H9 (cell line): ENCODE measurements at regions not wholly inside any gene's neighbourhood (a gene's known extent, or its start where the extent isn't known, plus 50 kb on each side); places are given as distances from the start of the nearest gene placed in this dataset.

Experiments used
- DNase-seq: peaks from one replicate; pipeline ENCODE4 v3.0.0-alpha.2; 2017
- H2AFZ ChIP-seq: one replicate; pipeline ENCODE4 v1.6.1; 2013; ENCODE audit warnings: mild to moderate bottlenecking, low read length, control low read depth, moderate library complexity
- H2AK5ac ChIP-seq: 2 replicates; pipeline ENCODE4 v1.6.1; 2013; ENCODE audit warnings: low read length, control low read depth, mixed read lengths; ENCODE audit not compliant: insufficient read length
- H2BK120ac ChIP-seq: one replicate; pipeline ENCODE4 v1.6.1; 2013; ENCODE audit warnings: low read depth, mild to moderate bottlenecking, low read length, control low read depth, inconsistent platforms; ENCODE audit not compliant: poor library complexity, severe bottlenecking
- H2BK12ac ChIP-seq: 2 replicates; pipeline ENCODE4 v1.6.1; 2013; ENCODE audit warnings: low read length, control low read depth, mixed read lengths, low read depth; ENCODE audit not compliant: insufficient read length
- H2BK15ac ChIP-seq: 2 replicates; pipeline ENCODE4 v1.6.1; 2013; ENCODE audit warnings: low read depth, low read length, control low read depth
- H2BK20ac ChIP-seq: one replicate; pipeline ENCODE4 v1.6.1; 2013; ENCODE audit warnings: low read depth, mild to moderate bottlenecking, low read length, control low read depth, inconsistent platforms; ENCODE audit not compliant: poor library complexity, severe bottlenecking
- H2BK5ac ChIP-seq: 2 replicates; pipeline ENCODE4 v1.6.1; 2013; ENCODE audit warnings: low read length, control low read depth, mixed read lengths; ENCODE audit not compliant: insufficient read length
- H3K14ac ChIP-seq: 2 replicates; pipeline ENCODE4 v1.6.1; 2013; ENCODE audit warnings: low read length, control low read depth; ENCODE audit not compliant: insufficient read depth
- H3K18ac ChIP-seq: 2 replicates; pipeline ENCODE4 v1.6.1; 2013; ENCODE audit warnings: low read depth, mild to moderate bottlenecking, mixed read lengths, low read length, control low read depth; ENCODE audit not compliant: insufficient read length
- H3K23ac ChIP-seq: 2 replicates; pipeline ENCODE4 v1.6.1; 2013; ENCODE audit warnings: low read length, control low read depth, mixed read lengths, low read depth; ENCODE audit not compliant: insufficient read length
- H3K23me2 ChIP-seq: 2 replicates; pipeline ENCODE4 v1.6.1; 2013; ENCODE audit warnings: low read depth, mild to moderate bottlenecking, mixed read lengths, low read length, control low read depth; ENCODE audit not compliant: insufficient read length, poor library complexity, severe bottlenecking
- H3K27ac ChIP-seq: 2 replicates; pipeline ENCODE4 v1.5.1; 2013; ENCODE audit warnings: low read length, control low read depth, mixed read lengths, low read depth; ENCODE audit not compliant: insufficient read length
- H3K27me3 ChIP-seq: 2 replicates; pipeline ENCODE4 v1.6.1; 2013; ENCODE audit warnings: low read length, control low read depth, inconsistent platforms; ENCODE audit not compliant: insufficient read depth
- H3K4ac ChIP-seq: 2 replicates; pipeline ENCODE4 v1.6.1; 2013; ENCODE audit warnings: low read depth, mild to moderate bottlenecking, control low read depth, inconsistent platforms, low read length, moderate library complexity
- H3K4me1 ChIP-seq: 2 replicates; pipeline ENCODE4 v1.6.1; 2013; ENCODE audit warnings: low read length, control low read depth, inconsistent platforms; ENCODE audit not compliant: insufficient read depth
- H3K4me2 ChIP-seq: 2 replicates; pipeline ENCODE4 v1.6.1; 2013; ENCODE audit warnings: low read length, control low read depth, mixed read lengths; ENCODE audit not compliant: insufficient read length, insufficient read depth
- H3K56ac ChIP-seq: 2 replicates; pipeline ENCODE4 v1.6.1; 2013; ENCODE audit warnings: low read depth, mild to moderate bottlenecking, mixed read lengths, low read length, control low read depth; ENCODE audit not compliant: insufficient read length
- H3K79me1 ChIP-seq: 2 replicates; pipeline ENCODE4 v1.6.1; 2013; ENCODE audit warnings: low read depth, mild to moderate bottlenecking, moderate library complexity, low read length, control low read depth, inconsistent platforms; ENCODE audit not compliant: insufficient read depth, poor library complexity, severe bottlenecking
- H3K79me2 ChIP-seq: 2 replicates; pipeline ENCODE4 v1.6.1; 2013; ENCODE audit warnings: low read length, control low read depth, inconsistent platforms; ENCODE audit not compliant: insufficient read depth
- H3K9ac ChIP-seq: 2 replicates; pipeline ENCODE4 v1.6.1; 2013; ENCODE audit warnings: low read length, control low read depth, mixed read lengths; ENCODE audit not compliant: insufficient read length; ENCODE audit errors: extremely low read depth
- H3K9me3 ChIP-seq: one replicate; pipeline ENCODE4 v1.6.1; 2013; ENCODE audit warnings: low read depth, low read length, inconsistent platforms; ENCODE audit not compliant: control insufficient read depth
- H3T11ph ChIP-seq: one replicate; pipeline ENCODE4 v1.6.1; 2013; ENCODE audit warnings: mild to moderate bottlenecking, low read length, control low read depth, inconsistent platforms
- H4K20me1 ChIP-seq: one replicate; pipeline ENCODE4 v1.6.1; 2013; ENCODE audit not compliant: control insufficient read depth, insufficient read length, insufficient read depth
- H4K5ac ChIP-seq: 2 replicates; pipeline ENCODE4 v1.6.1; 2013; ENCODE audit warnings: low read depth, mild to moderate bottlenecking, mixed read lengths, low read length, control low read depth; ENCODE audit not compliant: insufficient read length
- H4K8ac ChIP-seq: replicated peaks from 2 replicates; pipeline ENCODE4 v1.6.1; 2013; ENCODE audit warnings: low read length, control low read depth, mixed read lengths, low read depth; ENCODE audit not compliant: insufficient read length
- H4K91ac ChIP-seq: 2 replicates; pipeline ENCODE4 v1.6.1; 2013; ENCODE audit warnings: low read depth, mild to moderate bottlenecking, moderate library complexity, mixed read lengths, low read length, control low read depth; ENCODE audit not compliant: insufficient read length
- H3K27ac Mint-ChIP-seq, 3 experiments: 2 replicates in 2 of 3; 3 replicates in 1 of 3; pipeline ENCODE4 v1.8.0; 2020 to 2021; ENCODE audit warnings: mixed read lengths in 3 of 3, mild to moderate bottlenecking in 1 of 3, moderate library complexity in 1 of 3
- H3K27me3 Mint-ChIP-seq: 2 replicates; pipeline ENCODE4 v1.8.0; 2021; ENCODE audit warnings: low read depth, mild to moderate bottlenecking, moderate library complexity, mixed read lengths
- H3K36me3 Mint-ChIP-seq, 3 experiments: 2 replicates in 2 of 3; 3 replicates in 1 of 3; pipeline ENCODE4 v1.8.0; 2020 to 2021; ENCODE audit warnings: low read depth in 3 of 3, mixed read lengths in 3 of 3; ENCODE audit not compliant: insufficient read depth in 1 of 3
- H3K4me1 Mint-ChIP-seq, 2 experiments: 2 replicates each; pipeline ENCODE4 v1.8.0; 2020; ENCODE audit warnings: mixed read lengths in 2 of 2
- H3K4me3 Mint-ChIP-seq, 2 experiments: 2 replicates in 1 of 2; 3 replicates in 1 of 2; pipeline ENCODE4 v1.8.0; 2020 to 2021; ENCODE audit warnings: mild to moderate bottlenecking in 2 of 2, mixed read lengths in 2 of 2, moderate library complexity in 1 of 2
- H3K9me3 Mint-ChIP-seq, 2 experiments: 2 replicates in 1 of 2; 3 replicates in 1 of 2; pipeline ENCODE4 v1.8.0; 2020; ENCODE audit warnings: mild to moderate bottlenecking in 2 of 2, mixed read lengths in 2 of 2, moderate library complexity in 1 of 2
- CTCF ChIP-seq: fragments of 200-600 bp; sonication (generic); conservative IDR thresholded peaks from 3 replicates; pipeline ENCODE4 v1.8.0; 2021; ENCODE audit warnings: antibody characterized with exemption, mild to moderate bottlenecking

DNA sequence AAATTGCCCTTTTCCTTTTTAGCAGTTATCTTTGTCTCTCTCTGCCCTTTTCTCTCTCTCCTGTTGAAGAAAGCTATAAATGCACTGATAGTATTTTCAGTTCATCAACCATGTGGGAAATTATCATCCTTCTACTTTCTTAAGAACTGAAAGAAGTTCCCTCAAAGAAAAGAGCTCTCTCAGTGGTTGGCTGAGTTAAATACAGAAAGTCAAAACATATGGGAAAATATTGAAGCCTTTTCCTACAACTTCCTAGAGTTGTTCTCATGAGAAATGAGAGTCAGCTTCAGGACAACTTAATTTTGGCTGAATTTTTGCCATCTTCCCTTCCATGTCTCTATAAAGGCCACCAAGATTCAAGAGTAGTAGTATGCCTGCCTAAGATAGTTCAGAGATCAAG, 96.7 kb downstream of the NFKBIZ start:
- Histone ChIP-seq H4K91ac (no peak overlapping the region), H3K23ac (no peak overlapping the region), H3K4me1 (no peaks in the 10 kb centered on the region), H4K5ac (no peak overlapping the region), H3K14ac (no peak overlapping the region), H2AK5ac (no peak overlapping the region), H2AFZ (no peak overlapping the region), H2BK120ac (no peak overlapping the region), H2BK5ac (no peak overlapping the region), H3K9ac (no peak overlapping the region), H2BK15ac (no peak overlapping the region), H3K9me3 (no peaks in the 10 kb centered on the region), H3K79me1 (no peaks in the 10 kb centered on the region), H3K27ac (no peak overlapping the region), H3K23me2 (no peaks in the 10 kb centered on the region), H4K20me1 (no peaks in the 10 kb centered on the region), H3K4ac (no peak overlapping the region), H2BK20ac (no peak overlapping the region), H4K8ac (no peak overlapping the region), H3K79me2 (no peaks in the 10 kb centered on the region), H3K4me2 (no peak overlapping the region), H2BK12ac (no peak overlapping the region), H3T11ph (no peak overlapping the region), H3K18ac (no peak overlapping the region), H3K56ac (no peak overlapping the region), H3K27me3 (no peaks in the 10 kb centered on the region)
- no peak for DNase-seq
- no peak overlapping the region for H3K27ac Mint-ChIP-seq
- no peak overlapping the region for H3K4me3 Mint-ChIP-seq
- no peaks in the 10 kb centered on the region for H3K36me3 Mint-ChIP-seq
- no peak for TF ChIP-seq CTCF
- H3K27me3 Mint-ChIP-seq = no peaks in the 10 kb centered on the region
- no peaks in the 10 kb centered on the region for H3K9me3 Mint-ChIP-seq
- no peaks in the 10 kb centered on the region for H3K4me1 Mint-ChIP-seq
